Neural cell (in vitro differentiated cells): ENCODE measurements at regions not wholly inside any gene's neighbourhood (a gene's known extent, or its start where the extent isn't known, plus 50 kb on each side); places are given as distances from the start of the nearest gene placed in this dataset.

Experiments
- H2AFZ ChIP-seq: fragments of 200-600, 300-800 bp; sonication (generic), shearing (Covaris generic); 2 replicates; pipeline ENCODE4 v1.6.0; 2014; ENCODE audit warnings: low read depth, mild to moderate bottlenecking, antibody characterized with exemption, low read length, moderate library complexity
- H3F3A ChIP-seq: fragments of 200-600 bp; shearing (Covaris generic); 2 replicates; pipeline ENCODE4 v1.6.1; 2016; ENCODE audit warnings: mild to moderate bottlenecking, moderate library complexity, mixed read lengths, antibody characterized with exemption, low read length; ENCODE audit not compliant: insufficient read depth, poor library complexity, severe bottlenecking
- H3K27ac ChIP-seq: fragments of 200-600, 300-800 bp; sonication (generic), shearing (Covaris generic); 2 replicates; pipeline ENCODE4 v1.5.1; 2014; ENCODE audit warnings: mild to moderate bottlenecking, low read length, moderate library complexity
- H3K27me3 ChIP-seq: fragments of 300-800, 200-600 bp; sonication (generic), shearing (Covaris generic); 2 replicates; pipeline ENCODE4 v1.6.0; 2014; ENCODE audit warnings: mild to moderate bottlenecking, low read depth, low read length, moderate library complexity; ENCODE audit not compliant: insufficient read depth
- H3K36me3 ChIP-seq: fragments of 300-800, 200-600 bp; sonication (generic), shearing (Covaris generic); 2 replicates; pipeline ENCODE4 v1.5.1; 2014; ENCODE audit warnings: mild to moderate bottlenecking, antibody characterized with exemption, low read length, moderate library complexity; ENCODE audit not compliant: insufficient read depth
- H3K4me2 ChIP-seq: fragments of 300-800, 200-600 bp; sonication (generic), shearing (Covaris generic); 2 replicates; pipeline ENCODE4 v1.6.0; 2014; ENCODE audit warnings: mild to moderate bottlenecking, low read length
- H3K4me3 ChIP-seq: fragments of 300-800, 200-600 bp; sonication (generic), shearing (Covaris generic); 2 replicates; pipeline ENCODE4 v1.5.1; 2014; ENCODE audit warnings: mild to moderate bottlenecking, low read length, moderate library complexity
- H3K79me2 ChIP-seq: fragments of 200-600 bp; shearing (Covaris generic); replicated peaks from 2 replicates; pipeline ENCODE4 v1.6.0; 2014; ENCODE audit warnings: mild to moderate bottlenecking, low read length, moderate library complexity; ENCODE audit not compliant: insufficient read depth
- H3K9ac ChIP-seq: fragments of 300-800, 200-600 bp; sonication (generic), shearing (Covaris generic); 2 replicates; pipeline ENCODE4 v1.6.1; 2016; ENCODE audit warnings: mild to moderate bottlenecking, low read length, mixed read lengths
- H3K9me2 ChIP-seq: fragments of 200-600 bp; shearing (Covaris generic); 2 replicates; pipeline ENCODE4 v1.6.1; 2016; ENCODE audit warnings: mild to moderate bottlenecking, low read length, mixed read lengths; ENCODE audit not compliant: insufficient read depth
- H3K9me3 ChIP-seq: fragments of 200-600, 300-800 bp; sonication (generic), shearing (Covaris generic); 2 replicates; pipeline ENCODE4 v1.6.1; 2016; ENCODE audit warnings: mild to moderate bottlenecking, mixed run types, low read length, moderate library complexity, mixed read lengths
- H4K20me1 ChIP-seq: fragments of 200-600 bp; shearing (Covaris generic); 2 replicates; pipeline ENCODE4 v1.6.1; 2016; ENCODE audit warnings: mild to moderate bottlenecking, mixed run types; ENCODE audit not compliant: insufficient read depth
- EP300 ChIP-seq: fragments of 450-650 bp; conservative IDR thresholded peaks from 2 replicates; pipeline ENCODE4 v1.6.1; 2014; ENCODE audit warnings: antibody characterized with exemption, mild to moderate bottlenecking, moderate library complexity; ENCODE audit not compliant: poor library complexity, severe bottlenecking
- EZH2 ChIP-seq: fragments of 200-600, 300-800 bp; shearing (Covaris generic), sonication (generic); IDR thresholded peaks from 2 replicates; pipeline ENCODE4 v1.6.1; 2014; ENCODE audit warnings: antibody characterized with exemption, low read length, borderline replicate concordance, mild to moderate bottlenecking; ENCODE audit not compliant: insufficient read depth, poor library complexity, severe bottlenecking
- MXI1 ChIP-seq: fragments of 450-650 bp; conservative IDR thresholded peaks from 2 replicates; pipeline ENCODE4 v1.6.1; 2014; ENCODE audit warnings: antibody characterized with exemption, mild to moderate bottlenecking; ENCODE audit not compliant: poor library complexity, severe bottlenecking
- POLR2AphosphoS5 ChIP-seq: IDR thresholded peaks from 2 replicates; pipeline ENCODE4 v1.6.1; 2012
- RAD21 ChIP-seq: fragments of 450-650 bp; conservative IDR thresholded peaks from 2 replicates; pipeline ENCODE4 v1.6.1; 2014; ENCODE audit warnings: antibody characterized with exemption, mild to moderate bottlenecking, moderate library complexity
- REST ChIP-seq: IDR thresholded peaks from 2 replicates; pipeline ENCODE4 v1.6.1; 2012; ENCODE audit warnings: borderline replicate concordance
- SMC3 ChIP-seq: fragments of 450-650 bp; conservative IDR thresholded peaks from 2 replicates; pipeline ENCODE4 v1.6.1; 2014; ENCODE audit warnings: antibody characterized with exemption, mild to moderate bottlenecking, moderate library complexity; ENCODE audit not compliant: poor library complexity
- TAF1 ChIP-seq: IDR thresholded peaks from 2 replicates; pipeline ENCODE4 v1.6.1; 2012; ENCODE audit warnings: low read depth
- TF ChIP-seq, protein P1 (sequence below): fragments of 450-650 bp; IDR thresholded peaks from 2 replicates; pipeline ENCODE4 v1.5.1; 2014; ENCODE audit warnings: antibody characterized with exemption, mild to moderate bottlenecking, moderate library complexity; ENCODE audit not compliant: poor library complexity, severe bottlenecking

DNA sequence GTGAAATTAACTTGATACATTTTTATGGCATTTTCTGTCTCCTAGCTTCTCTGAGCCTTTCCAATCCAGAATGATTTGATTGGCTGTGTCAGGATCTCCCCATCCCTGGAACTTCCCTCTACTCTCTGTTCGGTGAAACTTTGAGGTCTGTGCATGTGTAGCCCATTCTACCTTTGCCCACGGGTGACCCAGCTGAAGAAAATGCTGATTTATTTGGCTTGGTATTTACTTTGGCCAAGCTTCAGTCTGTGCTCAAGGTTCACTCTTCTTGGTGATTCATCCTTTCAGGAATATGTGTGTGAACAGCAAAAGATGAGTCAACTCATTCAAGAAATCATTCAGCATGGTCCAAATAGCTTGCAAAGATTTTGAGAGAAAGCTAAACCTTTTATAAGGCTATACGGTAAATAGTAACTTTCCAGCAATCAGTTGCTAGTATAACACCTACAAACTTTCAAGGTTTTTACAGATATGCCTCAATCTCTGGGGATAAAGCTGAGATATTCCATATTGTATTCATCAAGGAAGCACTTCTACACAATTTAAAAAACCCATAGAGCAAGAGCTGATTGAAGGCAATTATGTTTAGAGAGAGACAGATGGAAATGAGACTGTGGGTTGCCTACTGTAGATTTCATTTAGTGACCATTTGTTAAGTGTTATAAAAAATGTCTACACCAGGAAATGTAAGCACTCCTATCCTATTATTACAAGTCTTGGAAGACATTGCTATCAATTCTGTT is 233.9 kb upstream of the CXXC4 start:
- Histone ChIP-seq H3K27ac (no peak overlapping the region), H3K9me2 (no peaks in the 10 kb centered on the region), H3K79me2 (no peaks in the 10 kb centered on the region), H3K9me3 (no peaks in the 10 kb centered on the region), H3K4me2 (no peak overlapping the region), H3K36me3 (no peaks in the 10 kb centered on the region), H3K9ac (no peak overlapping the region), H4K20me1 (no peaks in the 10 kb centered on the region), H3K27me3 (no peaks in the 10 kb centered on the region), H2AFZ (no peak overlapping the region), H3F3A (no peaks in the 10 kb centered on the region), H3K4me3 (no peak overlapping the region)
- TF ChIP-seq POLR2AphosphoS5 (no peak), REST (no peak), SMC3 (no peak), MXI1 (no peak), EZH2 (no peak), TAF1 (no peak), RAD21 (no peak), EP300 (no peak)
- TF ChIP-seq, protein P1, sequence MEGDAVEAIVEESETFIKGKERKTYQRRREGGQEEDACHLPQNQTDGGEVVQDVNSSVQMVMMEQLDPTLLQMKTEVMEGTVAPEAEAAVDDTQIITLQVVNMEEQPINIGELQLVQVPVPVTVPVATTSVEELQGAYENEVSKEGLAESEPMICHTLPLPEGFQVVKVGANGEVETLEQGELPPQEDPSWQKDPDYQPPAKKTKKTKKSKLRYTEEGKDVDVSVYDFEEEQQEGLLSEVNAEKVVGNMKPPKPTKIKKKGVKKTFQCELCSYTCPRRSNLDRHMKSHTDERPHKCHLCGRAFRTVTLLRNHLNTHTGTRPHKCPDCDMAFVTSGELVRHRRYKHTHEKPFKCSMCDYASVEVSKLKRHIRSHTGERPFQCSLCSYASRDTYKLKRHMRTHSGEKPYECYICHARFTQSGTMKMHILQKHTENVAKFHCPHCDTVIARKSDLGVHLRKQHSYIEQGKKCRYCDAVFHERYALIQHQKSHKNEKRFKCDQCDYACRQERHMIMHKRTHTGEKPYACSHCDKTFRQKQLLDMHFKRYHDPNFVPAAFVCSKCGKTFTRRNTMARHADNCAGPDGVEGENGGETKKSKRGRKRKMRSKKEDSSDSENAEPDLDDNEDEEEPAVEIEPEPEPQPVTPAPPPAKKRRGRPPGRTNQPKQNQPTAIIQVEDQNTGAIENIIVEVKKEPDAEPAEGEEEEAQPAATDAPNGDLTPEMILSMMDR, result no peak

- Histone ChIP-seq H3K27ac (no peak overlapping the region), H3K9me3 (no peaks in the 10 kb centered on the region), H3K4me2 (no peak overlapping the region), H3K27me3 (no peaks in the 10 kb centered on the region), H3K36me3 (no peaks in the 10 kb centered on the region), H3K79me2 (no peaks in the 10 kb centered on the region), H3K4me3 (no peak overlapping the region), H3F3A (no peaks in the 10 kb centered on the region), H3K9me2 (no peaks in the 10 kb centered on the region), H3K9ac (no peak overlapping the region), H4K20me1 (no peaks in the 10 kb centered on the region), H2AFZ (no peak overlapping the region)
- no peak for TF ChIP-seq REST
- no peak for TF ChIP-seq TAF1
Measured at GRCh38 chr4:104732766-104733165, 238.1 kb upstream of the CXXC4 start.
